ENCODE measurements at regions not wholly inside any gene's neighbourhood (a gene's known extent, or its start where the extent isn't known, plus 50 kb on each side); places are given as distances from the start of the nearest gene placed in this dataset.

DNA sequence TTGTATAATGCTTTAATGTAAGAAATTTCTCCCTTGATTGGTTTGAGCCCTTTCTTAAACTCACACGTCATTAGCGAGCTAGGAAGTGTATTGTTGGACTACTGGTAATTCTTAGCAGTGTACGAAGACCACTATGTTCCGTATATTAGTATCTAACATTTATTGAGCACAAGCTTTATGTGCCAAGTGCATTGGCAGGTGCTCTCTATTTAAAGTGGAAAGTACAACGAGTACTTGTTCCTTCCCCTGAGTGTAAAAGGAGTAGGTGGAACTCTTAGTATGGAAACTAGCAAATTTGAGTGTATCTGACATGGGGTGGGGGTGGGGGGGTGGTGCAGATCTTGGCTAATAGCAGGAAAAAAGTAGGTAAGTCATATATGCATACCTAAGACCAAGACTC is 594.7 kb downstream of the FGF9 start:
- WGBS, 5 donors: 70 to 86% (median 82%) methylated on average over 5 of the region's 5 CpGs
- intact Hi-C loops (cut with DNase I; ENCODE audit: low total_unique reads): no loop called here
- Histone ChIP-seq H3K9me3 (no peaks in the 10 kb centered on the region), H3K27ac (no peak overlapping the region), H3K27me3 (no peaks in the 10 kb centered on the region), H3K4me1 (no peaks in the 10 kb centered on the region), H3K4me3 (no peak overlapping the region), H3K36me3 (no peaks in the 10 kb centered on the region)
- TF ChIP-seq, protein P1, sequence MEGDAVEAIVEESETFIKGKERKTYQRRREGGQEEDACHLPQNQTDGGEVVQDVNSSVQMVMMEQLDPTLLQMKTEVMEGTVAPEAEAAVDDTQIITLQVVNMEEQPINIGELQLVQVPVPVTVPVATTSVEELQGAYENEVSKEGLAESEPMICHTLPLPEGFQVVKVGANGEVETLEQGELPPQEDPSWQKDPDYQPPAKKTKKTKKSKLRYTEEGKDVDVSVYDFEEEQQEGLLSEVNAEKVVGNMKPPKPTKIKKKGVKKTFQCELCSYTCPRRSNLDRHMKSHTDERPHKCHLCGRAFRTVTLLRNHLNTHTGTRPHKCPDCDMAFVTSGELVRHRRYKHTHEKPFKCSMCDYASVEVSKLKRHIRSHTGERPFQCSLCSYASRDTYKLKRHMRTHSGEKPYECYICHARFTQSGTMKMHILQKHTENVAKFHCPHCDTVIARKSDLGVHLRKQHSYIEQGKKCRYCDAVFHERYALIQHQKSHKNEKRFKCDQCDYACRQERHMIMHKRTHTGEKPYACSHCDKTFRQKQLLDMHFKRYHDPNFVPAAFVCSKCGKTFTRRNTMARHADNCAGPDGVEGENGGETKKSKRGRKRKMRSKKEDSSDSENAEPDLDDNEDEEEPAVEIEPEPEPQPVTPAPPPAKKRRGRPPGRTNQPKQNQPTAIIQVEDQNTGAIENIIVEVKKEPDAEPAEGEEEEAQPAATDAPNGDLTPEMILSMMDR (IDR thresholded peaks at IDR 0.05): no peak
- TF ChIP-seq POLR2AphosphoS5 (IDR thresholded peaks at IDR 0.05) (no peak), EP300 (IDR thresholded peaks at IDR 0.05) (no peak), POLR2A (IDR thresholded peaks at IDR 0.05) (no peak)
- DNase-seq: no peak

DNA sequence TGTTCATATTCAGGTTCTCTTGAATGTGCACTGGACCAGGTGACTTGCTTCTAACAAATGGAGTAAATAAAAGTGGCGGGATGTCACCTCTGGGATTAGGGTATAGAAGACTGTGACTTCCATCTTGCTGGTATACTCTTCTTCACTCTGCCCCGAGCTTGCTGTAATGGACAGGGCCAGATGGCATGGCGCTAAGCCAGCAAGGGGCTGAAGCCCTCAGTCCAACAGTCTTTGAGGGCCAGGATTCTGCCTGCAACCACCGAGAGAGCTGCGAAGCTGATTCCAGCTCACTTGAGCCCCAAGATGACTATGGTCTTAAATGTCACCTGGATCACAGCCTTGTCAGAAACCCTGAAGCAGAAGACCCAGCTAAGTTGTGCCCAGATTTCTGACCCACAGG is 600.0 kb downstream of the FGF9 start:
- DNase-seq: no peak
- Histone ChIP-seq H3K4me1 (no peaks in the 10 kb centered on the region), H3K9me3 (no peaks in the 10 kb centered on the region), H3K36me3 (no peaks in the 10 kb centered on the region), H3K27ac (no peak overlapping the region), H3K27me3 (no peaks in the 10 kb centered on the region), H3K4me3 (no peak overlapping the region)
- TF ChIP-seq, protein P1 (IDR thresholded peaks at IDR 0.05): no peak
- no peak for TF ChIP-seq POLR2A (IDR thresholded peaks at IDR 0.05)
- TF ChIP-seq POLR2AphosphoS5 (IDR thresholded peaks at IDR 0.05): no peak
- TF ChIP-seq EP300 (IDR thresholded peaks at IDR 0.05): no peak
- WGBS, 5 donors: 87 to 96% (median 94%) methylated on average over 5 of the region's 5 CpGs
- intact Hi-C loops (cut with DNase I; ENCODE audit: low total_unique reads): no loop called here

DNA sequence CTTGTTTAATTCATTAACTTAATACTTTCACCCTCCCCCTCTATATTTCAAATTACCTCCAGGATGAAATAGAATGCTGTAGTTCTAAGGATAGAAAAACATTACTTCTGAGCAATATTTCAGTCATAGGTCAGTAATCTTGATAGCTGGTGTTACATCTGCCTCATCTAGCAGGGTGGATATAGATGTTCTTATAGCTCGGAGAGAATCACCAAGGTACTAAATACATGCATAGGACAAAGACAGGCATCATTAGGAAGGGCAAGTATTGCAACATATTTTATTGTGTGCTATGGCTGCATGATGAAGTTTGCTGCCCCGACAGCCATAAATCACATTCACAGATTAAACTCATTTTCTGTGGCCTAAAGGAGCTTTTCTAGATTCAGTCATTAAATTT is 601.0 kb downstream of the FGF9 start:
- Histone ChIP-seq H3K27me3 (no peaks in the 10 kb centered on the region), H3K36me3 (no peaks in the 10 kb centered on the region), H3K4me1 (no peaks in the 10 kb centered on the region), H3K27ac (no peak overlapping the region), H3K4me3 (no peak overlapping the region), H3K9me3 (no peaks in the 10 kb centered on the region)
- DNase-seq: no peak
- intact Hi-C loops (cut with DNase I; ENCODE audit: low total_unique reads): no loop called here
- no peak for TF ChIP-seq POLR2AphosphoS5 (IDR thresholded peaks at IDR 0.05)
- TF ChIP-seq POLR2A (IDR thresholded peaks at IDR 0.05): no peak
- TF ChIP-seq EP300 (IDR thresholded peaks at IDR 0.05): no peak
- TF ChIP-seq, protein P1 (IDR thresholded peaks at IDR 0.05): no peak
- 86 to 98% (median 94%) methylated on average over 2 of the region's 2 CpGs for WGBS, 5 donors

DNA sequence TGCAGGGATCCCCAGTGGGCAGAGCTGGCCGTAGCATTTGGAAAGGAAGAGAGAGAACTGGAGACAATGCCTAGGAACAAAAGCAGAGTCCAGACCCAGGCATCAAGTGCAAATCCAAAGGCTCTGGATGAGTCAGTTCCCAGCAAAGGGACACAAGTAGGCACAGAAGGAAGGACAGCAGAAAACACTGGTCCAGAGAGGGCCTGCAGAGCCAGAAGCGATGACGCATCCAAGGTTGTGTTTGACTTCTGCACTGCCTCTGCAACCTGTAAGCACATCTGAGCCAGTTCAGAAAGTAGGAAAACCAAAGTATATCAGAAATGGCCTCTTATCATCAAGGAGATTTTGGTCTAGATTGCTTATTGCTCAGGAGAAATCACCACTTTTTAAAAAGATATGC is 604.5 kb downstream of the FGF9 start:
- no peaks in the 10 kb centered on the region for H3K4me1 ChIP-seq
- H3K36me3 ChIP-seq: no peaks in the 10 kb centered on the region
- DNase-seq: no peak
- TF ChIP-seq, protein P1 (IDR thresholded peaks at IDR 0.05): no peak
- TF ChIP-seq POLR2A (IDR thresholded peaks at IDR 0.05): no peak
- TF ChIP-seq EP300 (IDR thresholded peaks at IDR 0.05): no peak
- no peak for TF ChIP-seq POLR2AphosphoS5 (IDR thresholded peaks at IDR 0.05)
- no peak overlapping the region for H3K27ac ChIP-seq
- H3K4me3 ChIP-seq: no peak overlapping the region
- no peaks in the 10 kb centered on the region for H3K9me3 ChIP-seq
- H3K27me3 ChIP-seq: no peaks in the 10 kb centered on the region
- intact Hi-C loops (cut with DNase I; ENCODE audit: low total_unique reads): no loop called here
- WGBS, 5 donors: 84 to 99% (median 96%) methylated on average over 3 of the region's 3 CpGs
